ENCODE measurements at regions not wholly inside any gene's neighbourhood (a gene's known extent, or its start where the extent isn't known, plus 50 kb on each side); places are given as distances from the start of the nearest gene placed in this dataset.

DNA sequence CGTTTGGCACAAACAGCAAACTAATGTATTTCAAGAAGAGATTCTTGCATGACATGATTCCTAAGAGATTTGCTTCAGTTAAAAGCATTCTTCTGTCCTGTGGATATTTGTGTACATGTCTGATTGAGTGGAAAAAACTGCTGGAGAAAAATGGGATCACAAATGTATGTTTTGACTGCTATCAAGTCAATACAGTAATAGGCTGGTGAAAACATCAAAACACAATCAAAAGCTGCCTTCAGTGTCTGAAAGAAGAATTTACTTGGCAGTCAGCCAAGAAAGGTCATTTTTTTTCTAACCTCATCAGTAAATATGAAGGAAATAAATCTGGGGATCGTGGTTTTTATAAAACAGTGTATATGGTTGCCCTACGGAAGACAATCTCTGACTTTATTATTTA, 1214.8 kb downstream of the NSUN3 start:
- no peak overlapping the region for H3K27ac ChIP-seq
- DNase-seq: no peak
- H3K36me3 ChIP-seq: no peaks in the 10 kb centered on the region
- no peaks in the 10 kb centered on the region for H3K9me3 ChIP-seq
- intact Hi-C loops (cut with DNase I): no loop called here
- H3K4me3 ChIP-seq: no peak overlapping the region
- H3K4me1 ChIP-seq: no peaks in the 10 kb centered on the region
- no peaks in the 10 kb centered on the region for H3K27me3 ChIP-seq
- no peak for TF ChIP-seq CTCF (IDR thresholded peaks at IDR 0.05)
- no peak overlapping the region for H3K9ac ChIP-seq (ENCODE audit: low read depth in 2 of 2, low read length in 2 of 2)

GRCh38 chr3:95280711-95281352, 1218.0 kb downstream of the NSUN3 start:
- H3K9ac ChIP-seq (ENCODE audit: low read depth in 2 of 2, low read length in 2 of 2): no peak overlapping the region
- no peak for TF ChIP-seq CTCF (IDR thresholded peaks at IDR 0.05)
- H3K27ac ChIP-seq: no peak overlapping the region
- H3K27me3 ChIP-seq: no peaks in the 10 kb centered on the region
- DNase-seq: no peak
- H3K9me3 ChIP-seq: no peaks in the 10 kb centered on the region
- no peaks in the 10 kb centered on the region for H3K4me1 ChIP-seq
- H3K4me3 ChIP-seq: no peak overlapping the region
- H3K36me3 ChIP-seq: no peaks in the 10 kb centered on the region
- intact Hi-C loops (cut with DNase I): no loop called here

GRCh38 chr3:95289295-95289694, 1226.4 kb downstream of the NSUN3 start:
- H3K9me3 ChIP-seq: no peaks in the 10 kb centered on the region
- no peaks in the 10 kb centered on the region for H3K27me3 ChIP-seq
- no peaks in the 10 kb centered on the region for H3K4me1 ChIP-seq
- H3K36me3 ChIP-seq: no peaks in the 10 kb centered on the region
- H3K27ac ChIP-seq: no peak overlapping the region
- no peak for TF ChIP-seq CTCF (IDR thresholded peaks at IDR 0.05)
- intact Hi-C loops (cut with DNase I): no loop called here
- no peak overlapping the region for H3K4me3 ChIP-seq
- H3K9ac ChIP-seq (ENCODE audit: low read depth in 2 of 2, low read length in 2 of 2): no peak overlapping the region
- no peak for DNase-seq

DNA sequence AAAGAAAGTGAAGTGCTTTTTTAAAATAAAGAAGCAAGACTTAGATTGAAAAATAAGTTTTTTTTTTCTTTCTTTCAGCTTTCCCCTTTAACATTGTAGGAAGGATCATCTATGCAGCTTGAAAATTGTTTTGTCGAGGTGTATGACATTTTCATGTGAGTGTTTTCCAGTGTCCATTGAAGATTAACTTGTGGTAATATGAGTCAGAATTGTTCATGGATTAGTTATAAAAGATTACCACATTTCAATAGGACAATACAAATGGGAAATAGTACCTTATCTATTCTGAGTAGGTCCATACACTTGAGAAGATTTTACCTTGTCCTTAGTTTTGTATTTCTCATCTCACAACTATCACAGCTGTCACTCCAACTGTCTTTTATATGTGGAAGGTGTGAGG, 1234.7 kb downstream of the NSUN3 start:
- no peak for TF ChIP-seq CTCF (IDR thresholded peaks at IDR 0.05)
- Histone ChIP-seq H3K4me3 (no peak overlapping the region), H3K4me1 (no peaks in the 10 kb centered on the region), H3K27ac (no peak overlapping the region), H3K27me3 (no peaks in the 10 kb centered on the region), H3K9me3 (no peaks in the 10 kb centered on the region), H3K9ac (ENCODE audit: low read depth in 2 of 2, low read length in 2 of 2) (no peak overlapping the region), H3K36me3 (no peaks in the 10 kb centered on the region)
- no peak for DNase-seq
- intact Hi-C loops (cut with DNase I): no loop called here

- no peaks in the 10 kb centered on the region for H3K9me3 ChIP-seq
- H3K36me3 ChIP-seq: no peaks in the 10 kb centered on the region
- intact Hi-C loops (cut with DNase I): no loop called here
- no peak overlapping the region for H3K9ac ChIP-seq (ENCODE audit: low read depth in 2 of 2, low read length in 2 of 2)
- no peak for TF ChIP-seq CTCF (IDR thresholded peaks at IDR 0.05)
- H3K4me3 ChIP-seq: no peak overlapping the region
- H3K4me1 ChIP-seq: no peaks in the 10 kb centered on the region
- no peaks in the 10 kb centered on the region for H3K27me3 ChIP-seq
- no peak for DNase-seq
- no peak overlapping the region for H3K27ac ChIP-seq
These were observed 1239.2 kb downstream of the NSUN3 start for GRCh38 chr3:95302044-95302443.
